Thoracic aorta (tissue), 2 donors: ENCODE measurements at regions not wholly inside any gene's neighbourhood (a gene's known extent, or its start where the extent isn't known, plus 50 kb on each side); places are given as distances from the start of the nearest gene placed in this dataset.
"Not testable (repeated sequence)": the region's sequence is repeated elsewhere in the genome, so short reads cannot be mapped to it uniquely, and the experiment has no call there.

Experiments used
- ATAC-seq: fragments of 150-250 bp; one replicate; pipeline ENCODE4 v1.8.0; 2017; ENCODE audit warnings: low read depth; ENCODE audit not compliant: insufficient number of reproducible peaks, low FRiP score
- DNase-seq: peaks from one replicate; pipeline ENCODE4 v3.0.0-alpha.2; 2020; ENCODE audit warnings: low spot score
- H3K27ac ChIP-seq, 2 donors: fragments of 200-600 bp; sonication (generic); 1 replicate in 1 of 2; 2 replicates in 1 of 2; pipeline ENCODE4 v1.5.1; 2016; ENCODE audit warnings: mild to moderate bottlenecking in 2 of 2, moderate library complexity in 2 of 2
- H3K27me3 ChIP-seq: fragments of 200-600 bp; sonication (generic); replicated peaks from 2 replicates; pipeline ENCODE4 v1.6.0; 2016; ENCODE audit warnings: mild to moderate bottlenecking; ENCODE audit not compliant: insufficient read depth
- H3K36me3 ChIP-seq: fragments of 200-600 bp; sonication (generic); one replicate; pipeline ENCODE4 v1.5.1; 2016
- H3K4me1 ChIP-seq, 2 donors: fragments of 200-600 bp; sonication (generic); 1 replicate in 1 of 2; 2 replicates in 1 of 2; pipeline versions ENCODE4 v1.5.1 to v1.6.0; 2016; ENCODE audit warnings: low read depth in 2 of 2, mild to moderate bottlenecking in 1 of 2; ENCODE audit not compliant: control insufficient read depth in 1 of 2
- H3K4me3 ChIP-seq: fragments of 200-600 bp; sonication (generic); 2 replicates; pipeline ENCODE4 v1.5.1; 2016; ENCODE audit warnings: mild to moderate bottlenecking
- H3K9me3 ChIP-seq: fragments of 200-600 bp; sonication (generic); 2 replicates; pipeline ENCODE4 v1.5.1; 2016
- TF ChIP-seq, protein P1 (sequence below): fragments of 200-600 bp; sonication (generic); IDR thresholded peaks from one replicate; pipeline ENCODE4 v1.5.1; 2019; ENCODE audit warnings: antibody characterized with exemption

DNA sequence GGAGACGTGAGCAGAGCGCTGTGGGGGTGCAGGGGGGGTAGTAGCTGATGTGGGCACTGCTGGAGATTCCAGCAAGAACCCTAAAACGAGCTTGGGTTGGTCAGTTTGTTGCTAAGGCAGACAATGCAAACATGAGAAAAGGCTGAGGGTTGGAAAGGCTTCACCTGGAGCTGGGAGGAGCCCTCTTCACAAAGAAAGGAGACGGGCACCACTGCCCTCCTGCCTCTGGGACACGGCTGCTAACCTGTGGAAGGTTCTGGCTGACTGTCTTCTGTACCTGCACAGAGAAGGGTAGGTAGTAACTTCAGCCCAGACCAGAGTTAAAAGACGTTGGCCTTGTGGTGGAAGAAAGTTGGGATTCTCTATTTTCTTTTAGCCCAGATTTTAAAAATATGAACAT lies 108.7 kb downstream of the SUCLA2 start:
- DNase-seq: no peak
- Histone ChIP-seq H3K27ac (no peak overlapping the region), H3K4me3 (no peak overlapping the region), H3K27me3 (no peaks in the 10 kb centered on the region), H3K36me3 (no peaks in the 10 kb centered on the region), H3K4me1 (no peaks in the 10 kb centered on the region), H3K9me3 (no peaks in the 10 kb centered on the region)
- TF ChIP-seq, protein P1, sequence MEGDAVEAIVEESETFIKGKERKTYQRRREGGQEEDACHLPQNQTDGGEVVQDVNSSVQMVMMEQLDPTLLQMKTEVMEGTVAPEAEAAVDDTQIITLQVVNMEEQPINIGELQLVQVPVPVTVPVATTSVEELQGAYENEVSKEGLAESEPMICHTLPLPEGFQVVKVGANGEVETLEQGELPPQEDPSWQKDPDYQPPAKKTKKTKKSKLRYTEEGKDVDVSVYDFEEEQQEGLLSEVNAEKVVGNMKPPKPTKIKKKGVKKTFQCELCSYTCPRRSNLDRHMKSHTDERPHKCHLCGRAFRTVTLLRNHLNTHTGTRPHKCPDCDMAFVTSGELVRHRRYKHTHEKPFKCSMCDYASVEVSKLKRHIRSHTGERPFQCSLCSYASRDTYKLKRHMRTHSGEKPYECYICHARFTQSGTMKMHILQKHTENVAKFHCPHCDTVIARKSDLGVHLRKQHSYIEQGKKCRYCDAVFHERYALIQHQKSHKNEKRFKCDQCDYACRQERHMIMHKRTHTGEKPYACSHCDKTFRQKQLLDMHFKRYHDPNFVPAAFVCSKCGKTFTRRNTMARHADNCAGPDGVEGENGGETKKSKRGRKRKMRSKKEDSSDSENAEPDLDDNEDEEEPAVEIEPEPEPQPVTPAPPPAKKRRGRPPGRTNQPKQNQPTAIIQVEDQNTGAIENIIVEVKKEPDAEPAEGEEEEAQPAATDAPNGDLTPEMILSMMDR: no peak
- ATAC-seq: no peak

DNA sequence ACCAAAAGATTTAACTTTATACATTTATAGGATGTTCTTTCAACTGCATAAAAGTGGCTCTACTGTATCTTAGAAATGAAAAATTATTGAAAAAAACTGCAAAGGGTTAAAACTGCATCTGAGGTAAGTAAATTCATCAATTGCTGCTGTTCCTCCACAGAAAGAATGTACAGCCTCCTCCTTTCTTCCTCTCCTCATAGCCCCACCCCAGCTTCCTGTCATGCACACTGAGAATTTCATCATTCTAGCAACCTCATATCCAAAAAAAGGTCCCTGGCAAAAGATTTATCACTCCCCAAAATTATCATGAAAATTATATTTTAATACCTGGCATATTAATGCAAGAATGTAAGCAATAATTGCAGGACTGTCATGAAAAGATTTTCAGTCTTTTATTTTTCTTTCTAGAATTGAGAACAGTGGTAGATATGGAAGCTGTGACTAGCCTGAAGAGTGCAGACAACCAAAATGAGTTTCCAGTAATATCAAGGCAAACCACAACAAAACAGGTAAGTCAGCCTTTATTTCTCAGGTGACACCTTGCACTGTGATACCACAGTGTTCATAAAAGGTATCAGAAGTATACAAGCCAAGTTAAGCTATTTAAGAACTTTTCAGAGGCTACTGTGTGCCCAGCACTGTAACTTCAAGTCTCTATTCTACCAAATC lies 110.8 kb downstream of the SUCLA2 start:
- H3K36me3 ChIP-seq: no peaks in the 10 kb centered on the region
- no peaks in the 10 kb centered on the region for H3K9me3 ChIP-seq
- no peaks in the 10 kb centered on the region for H3K27me3 ChIP-seq
- ATAC-seq (no peak), DNase-seq (no peak)
- H3K4me1 ChIP-seq: no peaks in the 10 kb centered on the region
- TF ChIP-seq, protein P1: no peak
- H3K4me3 ChIP-seq: no peak overlapping the region
- no peak overlapping the region for H3K27ac ChIP-seq

GRCh38 chr13:47886314-47886713 lies 114.8 kb downstream of the SUCLA2 start:
- DNase-seq (no peak), ATAC-seq (no peak)
- H3K27me3 ChIP-seq: no peaks in the 10 kb centered on the region
- H3K4me3 ChIP-seq: no peak overlapping the region
- H3K9me3 ChIP-seq: no peaks in the 10 kb centered on the region
- no peak overlapping the region for H3K27ac ChIP-seq
- TF ChIP-seq, protein P1: no peak
- H3K4me1 ChIP-seq: no peaks in the 10 kb centered on the region
- no peaks in the 10 kb centered on the region for H3K36me3 ChIP-seq

- Histone ChIP-seq H3K27me3 (no peaks in the 10 kb centered on the region), H3K4me1 (no peaks in the 10 kb centered on the region), H3K9me3 (peaks cover 11% of the 10 kb centered on the region), H3K4me3 (no peak overlapping the region), H3K27ac (no peak overlapping the region), H3K36me3 (no peaks in the 10 kb centered on the region)
- TF ChIP-seq, protein P1: no peak
- no peak for ATAC-seq
- DNase-seq: no peak
These were observed 125.9 kb downstream of the SUCLA2 start for GRCh38 chr13:47875201-47875600.

GRCh38 chr13:47873987-47874386 lies 127.1 kb downstream of the SUCLA2 start:
- not testable (repeated sequence) for H3K27ac ChIP-seq, H3K36me3 ChIP-seq, ATAC-seq, H3K4me1 ChIP-seq, H3K4me3 ChIP-seq, DNase-seq, H3K27me3 ChIP-seq
- peaks cover 11% of the 10 kb centered on the region for H3K9me3 ChIP-seq

GRCh38 chr13:47873319-47873718 lies 127.8 kb downstream of the SUCLA2 start:
- H3K4me1 ChIP-seq, H3K36me3 ChIP-seq, ATAC-seq, H3K27me3 ChIP-seq, H3K4me3 ChIP-seq, DNase-seq, H3K27ac ChIP-seq: not testable (repeated sequence)
- H3K9me3 ChIP-seq: peaks cover 11% of the 10 kb centered on the region
